GM12878 (cell line): ENCODE measurements at regions not wholly inside any gene's neighbourhood (a gene's known extent, or its start where the extent isn't known, plus 50 kb on each side); places are given as distances from the start of the nearest gene placed in this dataset.

Source experiments
- ATAC-seq: fragments of 200-7000 bp; cut with Tn5 transposase; 3 replicates; pipeline ENCODE4 v1.9.1; 2020; ENCODE audit warnings: mild to moderate bottlenecking, moderate library complexity
- BruUV-seq: library from RNA; stranded (reverse); fragments of 400-500 nt; replicated peaks from 2 replicates; lab custom pipeline; 2021; lab: Mats Ljungman, UMichigan
- CTCF ChIA-PET: fragments of 300-600 bp; sonication (Branson Sonifier 250); formaldehyde crosslinking; extraction: SDS; loops from one replicate; lab custom pipeline; 2021; ENCODE audit warnings: inconsistent platforms; lab: Yijun Ruan, JAX
- POLR2A ChIA-PET: fragments of 350-600 bp; formaldehyde crosslinking; extraction: SDS; loops from one replicate; lab custom pipeline; 2021; ENCODE audit warnings: inconsistent platforms; lab: Charles Lee
- RAD21 ChIA-PET: fragments of 300-600 bp; sonication (Branson Sonifier 250); formaldehyde crosslinking; loops from one replicate; lab custom pipeline; 2023; ENCODE audit warnings: antibody characterized with exemption; ENCODE audit not compliant: unreplicated experiment; lab: Charles Lee
- SMC1A ChIA-PET: fragments of 300-600 bp; sonication (Branson Sonifier 250); formaldehyde crosslinking; loops from one replicate; lab custom pipeline; 2023; ENCODE audit not compliant: unreplicated experiment, uncharacterized antibody; lab: Charles Lee
- DNase-seq: peaks from one replicate; pipeline ENCODE4 v3.0.0-alpha.2; 2011; ENCODE audit warnings: low read depth, low spot score
- FAIRE-seq: peaks from 3 replicates; lab custom pipeline; 2011; peaks lifted over from hg19 to GRCh38; lab: Jason Lieb, UNC
- H2AFZ ChIP-seq: 2 replicates; pipeline ENCODE4 v1.6.0; 2011; ENCODE audit warnings: low read depth, low read length, control low read depth; ENCODE audit not compliant: control insufficient read depth
- H3K27ac ChIP-seq: 2 replicates; pipeline ENCODE4 v1.5.1; 2011; ENCODE audit warnings: control low read depth; ENCODE audit not compliant: control insufficient read depth, insufficient read depth
- H3K27me3 ChIP-seq, 2 experiments: replicated peaks in 1 of 2; 2 replicates each; pipeline versions ENCODE4 v1.6.0 to v1.6.1; 2011; ENCODE audit warnings: low read length in 1 of 2; ENCODE audit not compliant: control insufficient read depth in 2 of 2, insufficient read depth in 2 of 2
- H3K36me3 ChIP-seq, 2 experiments: 2 replicates each; pipeline ENCODE4 v1.5.1; 2011; ENCODE audit warnings: low read length in 1 of 2; ENCODE audit not compliant: control insufficient read depth in 2 of 2, insufficient read depth in 2 of 2
- H3K4me1 ChIP-seq: 2 replicates; pipeline ENCODE4 v1.6.1; 2011; ENCODE audit warnings: mild to moderate bottlenecking, low read length, moderate library complexity, mixed read lengths; ENCODE audit not compliant: control insufficient read depth, insufficient read depth
- H3K4me2 ChIP-seq: 2 replicates; pipeline ENCODE4 v1.6.0; 2011; ENCODE audit warnings: control low read depth; ENCODE audit not compliant: control insufficient read depth, insufficient read depth
- H3K4me3 ChIP-seq: fragments of 200-600 bp; sonication (generic); 2 replicates; pipeline ENCODE4 v1.5.1; 2016
- H3K79me2 ChIP-seq: 2 replicates; pipeline ENCODE4 v1.6.0; 2011; ENCODE audit warnings: low read length; ENCODE audit not compliant: control insufficient read depth, insufficient read depth
- H3K9ac ChIP-seq: 2 replicates; pipeline ENCODE4 v1.8.0; 2011; ENCODE audit warnings: low read length, control low read depth, mixed read lengths; ENCODE audit not compliant: control insufficient read depth, insufficient read depth
- H3K9me3 ChIP-seq: replicated peaks from 3 replicates; pipeline ENCODE4 v1.5.1; 2011; ENCODE audit warnings: mild to moderate bottlenecking, low read length; ENCODE audit not compliant: control insufficient read depth, insufficient read depth
- H4K20me1 ChIP-seq: 2 replicates; pipeline ENCODE4 v1.6.0; 2011; ENCODE audit not compliant: control insufficient read depth, insufficient read depth
- ASH2L ChIP-seq: fragments of 300-600, 200-600 bp; sonication (generic); IDR thresholded peaks from 2 replicates; pipeline ENCODE4 v1.6.1; 2017; ENCODE audit warnings: low read depth, mild to moderate bottlenecking, borderline replicate concordance
- ATF7 ChIP-seq: fragments of 450-650 bp; IDR thresholded peaks from 2 replicates; pipeline ENCODE4 v1.6.1; 2016; ENCODE audit warnings: low read depth, mild to moderate bottlenecking
- CHD1 ChIP-seq: IDR thresholded peaks from 2 replicates; pipeline ENCODE4 v1.6.1; 2012; ENCODE audit warnings: low read depth, low read length, improper control_type of control experiment
- CREM ChIP-seq: IDR thresholded peaks from 2 replicates; pipeline ENCODE4 v1.6.1; 2014; ENCODE audit warnings: antibody characterized with exemption, low read depth
- MEF2A ChIP-seq: IDR thresholded peaks from 2 replicates; pipeline ENCODE4 v1.6.1; 2011; ENCODE audit warnings: low read depth, mild to moderate bottlenecking, low read length, moderate library complexity; ENCODE audit not compliant: insufficient read depth
- MYB ChIP-seq: fragments of 150-350 bp; IDR thresholded peaks from 2 replicates; pipeline ENCODE4 v1.6.1; 2014; ENCODE audit warnings: mild to moderate bottlenecking, low read depth, low read length, borderline replicate concordance
- PBX3 ChIP-seq: IDR thresholded peaks from 2 replicates; pipeline ENCODE4 v1.6.1; 2011; ENCODE audit warnings: mild to moderate bottlenecking, low read depth, low read length, moderate library complexity; ENCODE audit not compliant: insufficient replicate concordance
- PKNOX1 ChIP-seq: fragments of 450-650 bp; IDR thresholded peaks from 2 replicates; pipeline ENCODE4 v1.6.1; 2016; ENCODE audit warnings: mild to moderate bottlenecking
- POU2F2 ChIP-seq: IDR thresholded peaks from 3 replicates; pipeline ENCODE4 v1.6.1; 2011; ENCODE audit warnings: low read depth, mild to moderate bottlenecking, low read length, borderline replicate concordance
- SREBF2 ChIP-seq: IDR thresholded peaks from 2 replicates; pipeline ENCODE4 v1.6.1; 2012; ENCODE audit warnings: mild to moderate bottlenecking, low read length
- ZBTB33 ChIP-seq: fragments of 450-650 bp; IDR thresholded peaks from 2 replicates; pipeline ENCODE4 v1.6.1; 2017; ENCODE audit warnings: mild to moderate bottlenecking
- ZNF217 ChIP-seq: fragments of 450-650 bp; IDR thresholded peaks from 2 replicates; pipeline ENCODE4 v1.6.1; 2017; ENCODE audit warnings: antibody characterized with exemption, mild to moderate bottlenecking
- WGBS: methylation state at CpG from one replicate; pipeline ENCODE4 v1.1.6; 2016; ENCODE audit warnings: low lambda C conversion rate; ENCODE audit not compliant: insufficient replicate concordance, insufficient coverage; ENCODE audit errors: missing lambda C conversion rate; 5-methylcytosine and 5-hydroxymethylcytosine counted together
- in situ Hi-C: fragments of 300-500 bp; cut with MboI; formaldehyde crosslinking; loops from 9 replicates; pipeline ENCODE4 v1.14.3; 2018; ENCODE audit warnings: mixed read lengths
- intact Hi-C: fragments of 100-400 bp; cut with micrococcal nuclease; formaldehyde crosslinking; loops from one replicate; pipeline ENCODE4 v1.14.2; 2022; ENCODE audit not compliant: unreplicated experiment

- no peak overlapping the region for H3K4me2 ChIP-seq
- H3K9me3 ChIP-seq, result no peaks in the 10 kb centered on the region
- H3K4me1 ChIP-seq, result no peaks in the 10 kb centered on the region
- ChIA-PET CTCF (no interaction called here), POLR2A (no interaction called here), RAD21 (no interaction called here), SMC1A (no interaction called here)
- intact Hi-C loops, result no loop called here
- no peak overlapping the region for H3K4me3 ChIP-seq
- DNase-seq (no peak), FAIRE-seq (no peak), ATAC-seq (no peak)
- H3K27ac ChIP-seq, result no peak overlapping the region
- WGBS, result 85% methylated on average over 1 of the region's 1 CpG
- no peaks in the 10 kb centered on the region for H3K79me2 ChIP-seq
- H2AFZ ChIP-seq, result no peak overlapping the region
- H4K20me1 ChIP-seq, result no peaks in the 10 kb centered on the region
- BruUV-seq, result no TSS peak
- no peaks in the 10 kb centered on the region for H3K36me3 ChIP-seq
- H3K27me3 ChIP-seq, result no peaks in the 10 kb centered on the region
- TF ChIP-seq ASH2L (no peak), ATF7 (no peak), ZNF217 (no peak), MYB (no peak), ZBTB33 (no peak), POU2F2 (no peak), PKNOX1 (no peak), CREM (no peak), MEF2A (no peak), CHD1 (no peak), SREBF2 (no peak), PBX3 (no peak)
- in situ Hi-C loops, result no loop called here
- H3K9ac ChIP-seq, result no peak overlapping the region
Observed at GRCh38 chr5:58318468-58318867, 141.4 kb downstream of the PLK2 start.
